ENCODE measurements at regions not wholly inside any gene's neighbourhood (a gene's known extent, or its start where the extent isn't known, plus 50 kb on each side); places are given as distances from the start of the nearest gene placed in this dataset.

DNA sequence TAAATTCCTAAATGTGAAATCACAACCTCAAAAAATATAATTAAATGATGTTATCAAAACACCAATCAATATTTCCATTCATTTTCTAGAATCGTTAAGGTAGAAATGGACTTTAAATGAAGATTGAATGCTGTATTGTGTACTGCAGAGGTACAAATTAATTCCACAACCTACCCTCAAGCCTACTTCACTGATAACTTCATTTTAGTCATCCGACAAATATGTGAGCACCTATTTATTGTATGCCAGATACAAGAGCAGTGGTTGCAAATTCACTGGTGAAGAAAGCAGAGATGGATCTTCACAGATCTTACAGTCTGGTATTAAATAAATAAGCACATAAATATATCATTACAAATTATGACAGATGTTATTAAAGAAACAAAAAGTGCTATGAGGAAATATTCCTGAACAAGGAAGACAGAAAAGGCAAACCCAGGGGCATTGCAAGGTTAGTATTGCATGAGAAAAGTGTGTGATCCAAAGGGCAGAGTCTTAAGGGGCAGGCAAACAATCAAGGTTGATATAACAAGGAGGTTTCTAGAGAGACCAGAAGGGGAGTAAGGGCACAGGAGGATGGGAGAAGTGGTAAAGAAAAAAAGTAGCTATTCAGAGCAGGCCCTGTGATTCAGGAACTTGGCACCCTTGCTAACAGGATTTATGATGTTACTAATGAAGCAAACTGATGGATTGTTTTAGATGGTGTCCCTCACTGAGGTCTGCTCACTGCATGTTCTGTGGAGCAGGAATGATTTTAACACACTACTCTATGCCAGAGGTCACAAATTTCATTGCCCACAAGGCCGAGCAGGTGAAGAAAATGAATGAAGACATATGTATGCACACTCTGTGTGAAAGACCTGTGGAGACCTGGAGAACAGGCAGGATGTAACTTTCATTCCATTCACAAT is 128.0 kb upstream of the CCDC150 start:
- TF ChIP-seq, protein P1, sequence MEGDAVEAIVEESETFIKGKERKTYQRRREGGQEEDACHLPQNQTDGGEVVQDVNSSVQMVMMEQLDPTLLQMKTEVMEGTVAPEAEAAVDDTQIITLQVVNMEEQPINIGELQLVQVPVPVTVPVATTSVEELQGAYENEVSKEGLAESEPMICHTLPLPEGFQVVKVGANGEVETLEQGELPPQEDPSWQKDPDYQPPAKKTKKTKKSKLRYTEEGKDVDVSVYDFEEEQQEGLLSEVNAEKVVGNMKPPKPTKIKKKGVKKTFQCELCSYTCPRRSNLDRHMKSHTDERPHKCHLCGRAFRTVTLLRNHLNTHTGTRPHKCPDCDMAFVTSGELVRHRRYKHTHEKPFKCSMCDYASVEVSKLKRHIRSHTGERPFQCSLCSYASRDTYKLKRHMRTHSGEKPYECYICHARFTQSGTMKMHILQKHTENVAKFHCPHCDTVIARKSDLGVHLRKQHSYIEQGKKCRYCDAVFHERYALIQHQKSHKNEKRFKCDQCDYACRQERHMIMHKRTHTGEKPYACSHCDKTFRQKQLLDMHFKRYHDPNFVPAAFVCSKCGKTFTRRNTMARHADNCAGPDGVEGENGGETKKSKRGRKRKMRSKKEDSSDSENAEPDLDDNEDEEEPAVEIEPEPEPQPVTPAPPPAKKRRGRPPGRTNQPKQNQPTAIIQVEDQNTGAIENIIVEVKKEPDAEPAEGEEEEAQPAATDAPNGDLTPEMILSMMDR (IDR thresholded peaks at IDR 0.05), result no peak
- TF ChIP-seq EZH2phosphoT487 (IDR thresholded peaks at IDR 0.05), result no peak
